ENCODE measurements at regions not wholly inside any gene's neighbourhood (a gene's known extent, or its start where the extent isn't known, plus 50 kb on each side); places are given as distances from the start of the nearest gene placed in this dataset.

GRCh38 chr4:181498148-181498547 is 745.1 kb upstream of the TENM3 start:
- no peak for TF ChIP-seq CTCF (IDR thresholded peaks at IDR 0.05)
- no peak for TF ChIP-seq POLR2AphosphoS5 (IDR thresholded peaks at IDR 0.05; ENCODE audit: insufficient read depth in 1 of 2, low read depth in 1 of 2)

Measured in vagina (tissue), 2 donors.